NCI-H1105 treated with DMSO at 0.1 percent for 48 hours (cell line): ENCODE measurements at regions not wholly inside any gene's neighbourhood (a gene's known extent, or its start where the extent isn't known, plus 50 kb on each side); places are given as distances from the start of the nearest gene placed in this dataset.
"Not testable (repeated sequence)": the region's sequence is repeated elsewhere in the genome, so short reads cannot be mapped to it uniquely, and the experiment has no call there.

Experiments
- DNase-seq: peaks from one replicate; lab custom pipeline; 2025; lab: John Stamatoyannopoulos, UW

DNA sequence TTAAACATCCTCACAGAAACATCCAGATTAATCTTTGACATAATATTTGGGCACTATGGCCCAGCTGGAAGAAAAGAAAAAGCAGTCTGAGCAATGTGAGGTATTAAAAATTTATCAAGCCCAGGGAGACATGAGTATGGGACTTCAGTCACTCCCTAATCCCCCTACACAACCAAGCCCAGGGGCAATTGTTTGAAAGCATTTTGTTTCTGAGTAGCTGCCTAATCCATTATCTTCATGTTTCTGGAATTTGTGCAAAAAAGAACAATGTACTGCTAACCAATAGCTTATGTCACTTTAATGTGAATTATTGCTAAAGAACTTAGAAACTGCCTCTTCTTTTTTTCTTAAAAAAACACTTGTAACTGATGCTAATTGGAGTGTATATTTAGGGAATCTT is 360.7 kb downstream of the TEX13C start:
- no peak for DNase-seq

GRCh38 chrX:125681058-125681457 is 361.4 kb downstream of the TEX13C start:
- no peak for DNase-seq

- no peak for DNase-seq
Measured at GRCh38 chrX:125681507-125681906, 361.8 kb downstream of the TEX13C start.

- not testable (repeated sequence) for DNase-seq
Measured at GRCh38 chrX:125690522-125690921, 370.9 kb downstream of the TEX13C start.

- DNase-seq: no peak
Measured at GRCh38 chrX:125694171-125694570, 374.5 kb downstream of the TEX13C start.

GRCh38 chrX:125709074-125709473 is 389.4 kb downstream of the TEX13C start:
- DNase-seq: no peak

DNA sequence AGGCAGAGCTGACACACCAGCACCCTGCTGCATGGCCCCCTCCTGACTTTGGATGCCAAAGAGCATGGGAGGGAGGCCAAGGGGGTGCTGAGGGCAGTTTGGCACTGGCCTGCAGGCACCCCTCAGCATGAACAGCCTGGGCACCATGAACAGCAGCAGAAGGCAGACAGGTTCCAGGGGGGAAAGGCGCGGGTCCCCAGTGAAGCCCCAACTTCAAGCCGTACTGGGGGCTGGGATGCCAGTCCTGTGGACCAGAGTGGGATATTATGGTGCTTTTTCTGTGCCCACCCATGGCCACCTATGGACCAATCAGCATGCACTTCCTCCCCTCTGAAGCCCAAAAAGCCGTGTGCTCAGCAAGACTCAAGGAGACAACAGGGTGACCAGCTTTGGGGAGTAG is 389.9 kb downstream of the TEX13C start:
- DNase-seq: no peak

- DNase-seq: no peak
Measured at GRCh38 chrX:125710403-125711062, 390.9 kb downstream of the TEX13C start.

DNA sequence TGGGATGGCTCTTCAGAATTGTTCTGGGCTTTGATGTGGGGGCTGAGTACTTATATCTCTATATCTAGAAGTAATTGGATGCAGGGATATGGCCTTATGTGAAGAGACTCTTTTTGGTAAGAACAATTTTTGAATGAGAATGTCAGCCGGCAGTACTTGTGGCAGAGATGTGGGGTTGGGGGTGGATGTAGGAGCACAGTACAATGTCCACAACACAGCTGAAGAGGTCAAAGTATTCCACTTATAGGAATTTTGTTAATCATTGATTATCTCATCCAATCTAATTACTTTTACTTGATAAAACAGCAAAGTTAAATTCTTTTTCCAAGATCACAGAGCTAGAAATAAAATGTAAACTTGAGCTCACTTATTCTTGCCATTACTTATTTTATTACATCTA is 391.4 kb downstream of the TEX13C start:
- DNase-seq: no peak

- DNase-seq: no peak
Measured at GRCh38 chrX:125713633-125714032, 394.0 kb downstream of the TEX13C start.

GRCh38 chrX:125727117-125727516 is 407.4 kb downstream of the TEX13C start:
- no peak for DNase-seq

DNA sequence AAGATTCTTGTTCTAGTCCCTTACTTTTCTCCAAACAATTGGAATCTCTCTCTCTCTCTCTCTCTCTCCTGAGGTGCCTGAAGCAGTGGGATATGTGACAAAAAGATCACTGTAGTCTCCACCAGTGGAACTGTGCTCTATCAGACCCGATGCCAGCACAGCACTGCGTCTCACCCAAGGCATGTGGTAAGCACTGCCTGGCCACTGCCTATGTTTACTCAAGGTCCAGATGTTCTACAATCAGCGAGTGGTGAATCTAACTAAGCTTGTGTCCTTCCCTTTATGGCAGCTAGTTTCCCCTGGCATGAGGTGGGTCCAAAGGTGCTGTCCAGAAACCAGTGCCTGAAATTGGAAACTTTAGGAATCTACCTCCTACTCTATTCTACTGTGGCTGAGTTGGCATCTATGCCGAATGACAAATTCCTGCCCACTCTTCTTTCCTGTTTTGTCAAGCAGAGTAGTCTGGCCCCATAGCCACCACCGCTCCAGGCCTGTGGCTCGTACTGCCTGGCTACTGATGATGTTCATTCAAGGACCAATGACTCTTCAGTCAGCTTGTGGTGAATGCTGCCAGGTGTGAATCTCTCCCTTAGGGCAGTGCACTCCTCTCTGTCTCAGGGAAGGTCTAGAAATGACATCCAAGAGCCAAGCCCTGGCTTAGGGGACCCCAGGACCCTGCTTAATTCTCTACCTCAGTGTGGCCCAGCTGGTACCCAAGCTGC is 416.5 kb downstream of the TEX13C start:
- DNase-seq: no peak

GRCh38 chrX:125742811-125743210 is 423.1 kb downstream of the TEX13C start:
- DNase-seq: no peak

DNA sequence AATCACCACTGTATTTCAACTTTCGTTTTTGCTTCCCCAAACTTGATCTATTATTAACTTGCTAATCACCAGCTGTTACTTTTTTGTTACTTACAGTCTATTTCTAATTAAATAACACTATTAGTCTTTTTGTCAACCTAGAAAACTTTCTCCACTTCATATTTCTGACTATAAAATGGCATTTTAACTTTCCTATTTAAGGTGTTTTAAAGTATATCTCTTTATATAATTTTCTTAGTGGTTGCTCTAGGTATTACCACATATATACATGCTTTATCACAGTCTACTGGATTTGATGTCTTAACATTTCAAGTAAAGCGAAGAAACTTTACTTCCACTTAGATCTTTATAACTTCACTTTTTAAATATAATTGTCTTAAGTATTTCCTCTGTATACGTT is 421.2 kb downstream of the DCAF12L2 start:
- DNase-seq: no peak

- no peak for DNase-seq
Measured at GRCh38 chrX:125757794-125758564, 408.1 kb downstream of the DCAF12L2 start.

GRCh38 chrX:125758819-125759218 is 407.3 kb downstream of the DCAF12L2 start:
- DNase-seq: no peak

GRCh38 chrX:125762954-125763353 is 403.1 kb downstream of the DCAF12L2 start:
- DNase-seq: no peak

DNA sequence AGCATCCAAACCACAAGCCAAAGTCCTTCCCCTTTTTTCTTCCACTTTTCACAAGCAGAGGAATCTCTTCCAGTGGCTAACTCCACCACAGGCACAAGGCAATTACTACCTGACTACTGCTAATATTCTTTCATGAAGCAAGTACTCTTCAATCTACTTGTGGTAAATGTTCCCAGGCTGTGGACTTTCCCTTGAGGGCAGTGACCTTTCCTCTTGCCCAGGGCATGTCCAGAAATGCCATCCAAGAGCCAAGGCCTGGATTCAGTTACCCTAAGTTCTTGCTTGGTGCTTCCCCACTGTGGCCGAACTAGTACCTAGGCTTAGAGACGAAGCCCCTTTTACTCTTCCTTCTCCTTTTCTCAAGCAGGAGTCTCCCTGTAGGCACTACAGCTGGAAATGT is 400.7 kb downstream of the DCAF12L2 start:
- no peak for DNase-seq

- no peak for DNase-seq
Measured at GRCh38 chrX:125769628-125770027, 396.5 kb downstream of the DCAF12L2 start.

GRCh38 chrX:125778261-125778660 is 387.8 kb downstream of the DCAF12L2 start:
- DNase-seq: no peak

DNA sequence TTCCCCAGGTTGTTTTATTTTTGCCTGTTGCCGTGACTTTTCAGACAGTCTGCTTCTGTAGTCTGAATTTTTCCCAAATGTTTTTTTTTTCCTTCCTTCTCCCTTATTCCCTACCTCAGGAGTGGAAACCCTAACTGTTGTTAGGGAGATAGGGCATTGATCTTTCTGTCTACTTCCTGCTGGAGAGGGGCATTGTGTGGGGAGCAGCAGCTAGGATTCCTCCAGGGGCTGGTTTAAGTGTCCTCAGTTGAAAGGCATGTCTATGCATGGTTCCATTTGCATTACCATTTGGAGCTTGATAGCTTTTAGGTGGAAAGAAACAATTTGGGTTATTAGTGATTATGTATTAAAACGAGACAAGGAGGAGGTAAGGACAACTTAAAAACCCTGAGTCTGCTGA is 383.9 kb downstream of the DCAF12L2 start:
- DNase-seq: no peak

DNA sequence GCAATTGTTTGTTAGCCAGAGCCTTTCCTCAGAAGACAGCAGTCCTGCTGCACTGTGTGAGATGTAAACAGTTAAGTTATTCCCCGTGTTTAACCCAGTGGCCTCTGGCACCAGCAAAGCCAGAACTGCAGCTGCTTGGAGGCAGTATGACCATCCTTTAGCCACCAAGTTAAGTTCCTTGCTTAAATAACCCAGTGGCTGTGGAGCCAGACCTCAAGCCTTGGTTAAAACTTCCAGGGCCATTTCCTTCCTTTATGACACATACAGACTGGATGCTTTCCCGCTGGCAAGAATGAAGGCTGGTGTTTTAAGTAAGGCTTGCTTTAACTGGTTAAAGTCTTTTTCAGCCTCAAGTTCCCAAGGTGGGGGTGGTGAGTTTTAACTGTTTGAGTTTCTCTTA is 379.8 kb downstream of the DCAF12L2 start:
- DNase-seq: no peak

GRCh38 chrX:125791787-125792186 is 374.3 kb downstream of the DCAF12L2 start:
- DNase-seq: no peak
